GM11168 (cell line): ENCODE measurements at regions not wholly inside any gene's neighbourhood (a gene's known extent, or its start where the extent isn't known, plus 50 kb on each side); places are given as distances from the start of the nearest gene placed in this dataset.
"Not testable (repeated sequence)": the region's sequence is repeated elsewhere in the genome, so short reads cannot be mapped to it uniquely, and the experiment has no call there.

Experiments used
- in situ Hi-C: fragments of 300-500 bp; cut with MboI; formaldehyde crosslinking; loops from one replicate; pipeline ENCODE4 v1.12.0; 2022; ENCODE audit warnings: low sequenced_read_pairs; ENCODE audit not compliant: unreplicated experiment

DNA sequence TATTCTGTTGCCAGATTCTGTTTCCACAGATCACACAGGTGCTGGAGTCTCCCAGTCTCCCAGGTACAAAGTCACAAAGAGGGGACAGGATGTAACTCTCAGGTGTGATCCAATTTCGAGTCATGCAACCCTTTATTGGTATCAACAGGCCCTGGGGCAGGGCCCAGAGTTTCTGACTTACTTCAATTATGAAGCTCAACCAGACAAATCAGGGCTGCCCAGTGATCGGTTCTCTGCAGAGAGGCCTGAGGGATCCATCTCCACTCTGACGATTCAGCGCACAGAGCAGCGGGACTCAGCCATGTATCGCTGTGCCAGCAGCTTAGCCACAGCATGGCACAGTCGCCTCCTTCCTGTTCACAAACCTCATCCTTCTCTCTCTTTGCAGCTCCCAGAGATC lies 237.5 kb upstream of the PRSS1 start:
- in situ Hi-C loops: no loop called here

DNA sequence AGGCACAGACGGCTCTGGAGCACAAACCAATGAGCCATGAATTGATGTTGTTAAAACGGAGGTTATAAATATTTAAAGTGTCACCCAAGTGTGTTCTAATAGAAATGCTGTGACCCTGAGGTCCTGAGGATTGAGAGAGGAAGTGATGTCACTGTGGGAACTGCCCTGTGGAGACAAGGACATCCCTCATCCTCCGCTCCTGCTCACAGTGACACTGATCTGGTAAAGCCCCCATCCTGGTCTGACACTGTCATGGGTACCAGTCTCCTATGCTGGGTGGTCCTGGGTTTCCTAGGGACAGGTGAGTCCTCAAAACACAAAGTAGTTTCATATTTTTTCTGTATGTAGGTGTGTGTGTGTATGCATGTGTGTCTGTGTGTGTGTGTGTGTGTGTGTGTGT lies 237.9 kb upstream of the PRSS1 start:
- in situ Hi-C loops: no loop called here

DNA sequence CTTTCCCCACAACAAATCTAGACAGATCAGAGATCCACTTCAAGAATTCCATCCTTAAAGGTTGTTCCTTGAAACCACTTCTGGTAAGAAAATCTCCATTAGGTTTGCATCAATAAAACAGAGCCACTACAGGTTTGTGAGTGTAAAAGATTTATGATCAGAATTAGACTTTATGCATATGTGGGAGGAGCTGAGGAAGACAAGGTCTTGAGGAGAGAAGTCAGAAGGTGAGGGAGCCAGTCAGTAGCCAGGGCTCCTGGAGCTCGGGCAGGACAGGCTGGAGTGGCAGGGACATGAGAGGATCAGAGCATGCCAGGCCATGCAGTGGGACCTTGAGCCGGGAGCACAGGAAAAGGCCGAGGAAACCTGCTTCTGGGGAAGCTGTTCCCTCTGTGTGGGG lies 240.0 kb upstream of the PRSS1 start:
- in situ Hi-C loops: not testable (repeated sequence)

DNA sequence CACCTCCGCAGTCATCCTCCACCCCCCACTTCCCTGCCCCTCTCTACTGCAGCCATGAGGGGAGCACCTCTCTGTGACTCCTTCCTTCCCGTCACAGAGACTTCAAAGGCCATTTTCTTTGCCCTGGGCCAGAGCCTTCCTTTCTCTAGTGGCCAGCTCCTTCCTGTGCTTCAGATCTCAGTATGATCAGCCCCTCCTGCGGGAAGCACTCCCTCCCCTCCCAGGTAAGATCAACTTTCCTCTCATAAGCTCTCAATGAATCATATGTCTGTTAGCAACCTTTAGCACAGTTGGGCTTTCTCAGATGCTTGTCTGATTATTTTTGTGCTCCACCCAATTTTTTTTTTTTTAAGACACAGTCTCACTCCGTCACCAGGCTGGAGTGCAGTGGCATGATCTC lies 241.0 kb upstream of the PRSS1 start:
- in situ Hi-C loops: no loop called here

DNA sequence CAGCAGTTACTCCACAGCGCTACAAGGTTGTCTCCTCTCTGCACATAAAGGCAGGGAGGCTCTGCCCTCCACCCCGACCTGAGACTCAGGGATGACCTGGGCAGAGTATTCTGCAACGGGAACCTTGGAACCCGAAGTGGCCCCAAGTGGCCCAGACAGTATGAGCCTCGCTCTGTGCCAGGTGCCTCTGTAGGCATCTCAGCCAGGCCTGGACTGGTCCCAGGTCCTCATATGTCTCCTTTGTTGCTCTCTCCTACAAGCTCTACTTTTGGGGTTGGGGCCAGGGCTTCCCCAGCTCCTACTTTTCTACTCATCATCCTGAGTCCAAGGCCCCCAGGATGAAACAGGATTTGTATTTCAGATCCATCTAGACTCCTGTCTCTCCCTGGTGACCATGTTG lies 241.5 kb upstream of the PRSS1 start:
- in situ Hi-C loops: no loop called here

DNA sequence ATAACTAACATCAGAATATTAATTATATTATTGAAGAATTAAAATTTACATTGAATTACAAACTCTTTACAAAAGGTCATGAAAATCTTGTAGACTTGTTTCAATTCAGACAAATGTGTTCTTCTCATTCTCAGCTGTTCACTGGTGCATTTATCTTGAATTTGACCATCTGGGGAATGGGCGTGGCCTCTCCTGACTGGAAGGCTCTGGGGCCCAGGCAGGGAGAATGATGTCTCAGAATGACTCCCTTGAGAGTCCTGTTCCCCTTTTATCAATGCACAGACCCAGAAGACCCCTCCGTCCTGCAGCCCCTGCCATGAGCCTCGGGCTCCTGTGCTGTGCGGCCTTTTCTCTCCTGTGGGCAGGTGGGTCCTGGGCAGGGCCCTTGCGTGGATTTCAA lies 242.2 kb upstream of the PRSS1 start:
- in situ Hi-C loops: not testable (repeated sequence)

DNA sequence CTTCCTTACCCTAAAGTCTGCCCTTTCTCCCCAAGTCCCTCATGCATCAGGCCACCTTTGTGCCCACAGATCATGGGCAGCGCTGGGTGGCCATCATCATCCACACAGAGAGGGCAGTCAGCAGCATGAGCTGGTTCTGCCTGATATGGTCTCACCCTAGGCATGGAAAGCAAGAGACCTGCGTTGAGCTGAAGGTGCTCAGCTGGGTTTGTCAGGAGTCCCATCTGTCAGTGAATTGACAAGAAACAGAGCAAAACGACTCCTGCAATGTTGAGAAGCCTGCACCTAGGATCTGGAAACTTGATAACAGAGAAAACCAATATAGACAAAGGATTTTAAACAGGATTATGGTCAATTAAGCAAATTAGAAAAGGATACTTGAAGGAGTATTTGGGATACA lies 242.7 kb upstream of the PRSS1 start:
- in situ Hi-C loops: no loop called here

DNA sequence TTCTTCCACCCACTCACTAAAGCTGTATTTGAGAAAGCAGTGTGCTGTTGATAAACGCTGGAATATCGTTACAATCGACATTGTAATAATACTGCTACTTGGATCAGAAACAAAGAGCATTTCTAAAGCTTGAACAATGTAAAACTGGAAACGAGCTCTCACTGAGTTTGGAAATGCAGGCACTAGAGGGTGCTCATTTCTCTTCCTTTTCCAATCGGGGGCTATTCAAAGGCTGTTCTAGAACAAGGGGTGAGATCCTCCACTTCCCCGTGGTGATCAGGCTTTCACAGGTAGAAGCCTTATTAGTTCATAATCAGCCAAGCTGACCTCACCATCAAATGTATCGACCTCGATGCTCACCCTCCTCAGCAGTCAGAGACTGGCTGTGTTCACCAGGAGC lies 245.3 kb upstream of the PRSS1 start:
- in situ Hi-C loops: not testable (repeated sequence)

DNA sequence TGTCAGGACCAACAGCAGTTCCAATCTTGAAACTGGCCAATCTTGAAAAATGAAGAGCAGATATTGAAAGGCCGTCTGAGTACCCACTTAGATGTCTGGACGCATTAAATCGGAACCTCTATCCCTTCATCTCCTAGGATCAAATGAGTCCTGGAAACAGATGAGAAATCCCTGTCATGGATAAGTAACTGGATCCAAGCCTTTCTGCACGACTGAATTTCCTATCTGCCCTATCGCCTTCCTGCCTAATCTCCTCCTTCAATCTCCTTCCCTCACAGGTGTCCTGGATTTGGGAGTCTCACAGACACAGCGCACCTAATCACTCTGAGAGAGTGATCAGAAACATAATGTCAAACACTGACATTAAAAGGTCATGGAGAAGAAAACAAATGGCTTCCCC lies 245.2 kb upstream of the PRSS58 start:
- in situ Hi-C loops: no loop called here

DNA sequence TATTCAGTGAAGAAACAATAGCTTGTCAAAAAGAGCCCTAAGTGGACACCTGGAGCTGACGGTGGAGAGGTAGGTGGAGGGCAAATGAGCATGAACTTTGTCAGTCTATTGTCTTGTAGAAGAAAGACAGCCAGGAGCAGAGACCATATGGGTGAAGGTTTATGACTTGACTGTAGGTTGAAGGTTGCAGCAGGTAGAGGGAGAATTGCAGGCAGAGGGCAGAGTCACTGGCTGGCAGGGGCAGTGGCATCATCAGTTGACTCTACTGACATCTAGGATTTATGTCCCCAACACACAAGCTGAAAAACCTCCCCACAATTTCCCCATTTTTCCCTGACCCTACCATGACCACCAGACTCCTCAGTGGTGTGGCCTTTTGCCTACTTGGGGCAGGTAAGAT lies 243.6 kb upstream of the PRSS58 start:
- in situ Hi-C loops: no loop called here

DNA sequence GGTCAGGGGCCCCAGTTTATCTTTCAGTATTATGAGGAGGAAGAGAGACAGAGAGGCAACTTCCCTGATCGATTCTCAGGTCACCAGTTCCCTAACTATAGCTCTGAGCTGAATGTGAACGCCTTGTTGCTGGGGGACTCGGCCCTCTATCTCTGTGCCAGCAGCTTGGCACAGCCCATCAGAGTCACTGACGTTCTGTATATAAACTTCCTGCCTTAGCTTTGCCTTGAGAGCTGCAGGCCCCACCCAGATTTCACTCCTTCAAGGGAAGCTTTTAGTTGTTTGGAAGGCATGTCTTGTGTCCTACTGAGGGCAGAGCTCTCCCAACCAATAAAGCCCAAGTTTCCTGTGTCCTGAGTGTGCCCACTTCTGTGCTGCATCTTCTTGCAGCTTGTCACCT lies 242.5 kb upstream of the PRSS58 start:
- in situ Hi-C loops: no loop called here

DNA sequence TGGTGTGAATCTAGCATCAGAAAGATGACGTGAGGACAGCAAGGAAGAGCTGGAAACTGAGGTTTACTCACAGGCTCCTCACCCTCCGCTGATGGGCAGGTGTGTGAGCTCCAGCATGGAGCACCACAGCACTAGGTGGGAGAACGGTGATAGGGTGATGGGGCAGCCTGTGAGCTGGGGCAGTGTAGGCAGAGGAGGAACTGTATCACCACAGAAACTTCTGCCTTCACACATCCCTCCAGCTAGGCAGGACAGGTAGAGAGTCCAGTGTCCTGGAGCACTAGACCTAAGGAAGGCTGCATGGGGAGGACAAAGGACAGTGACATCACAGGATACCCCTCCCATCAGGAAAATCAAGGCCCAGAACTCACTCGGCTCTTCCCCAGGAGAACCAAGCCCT lies 241.8 kb upstream of the PRSS58 start:
- in situ Hi-C loops: no loop called here

DNA sequence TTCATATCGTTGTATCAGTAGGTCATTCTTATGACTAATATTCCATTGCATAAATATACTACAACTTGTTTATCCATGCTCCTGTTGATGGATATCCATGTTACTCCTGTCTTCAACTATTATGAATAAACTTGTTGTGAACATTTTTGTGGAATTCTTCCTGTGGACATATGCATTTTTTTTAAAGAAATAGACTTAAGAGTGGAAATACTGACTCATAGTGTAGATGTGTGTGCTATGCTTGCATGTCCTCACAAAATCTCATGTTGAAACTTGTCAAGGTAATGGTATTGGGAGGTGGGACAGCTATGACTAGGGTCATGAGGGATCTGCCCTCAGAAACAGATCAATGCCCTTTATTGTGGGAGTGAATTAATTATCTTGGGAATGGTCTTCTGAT lies 240.5 kb upstream of the PRSS58 start:
- in situ Hi-C loops: no loop called here

DNA sequence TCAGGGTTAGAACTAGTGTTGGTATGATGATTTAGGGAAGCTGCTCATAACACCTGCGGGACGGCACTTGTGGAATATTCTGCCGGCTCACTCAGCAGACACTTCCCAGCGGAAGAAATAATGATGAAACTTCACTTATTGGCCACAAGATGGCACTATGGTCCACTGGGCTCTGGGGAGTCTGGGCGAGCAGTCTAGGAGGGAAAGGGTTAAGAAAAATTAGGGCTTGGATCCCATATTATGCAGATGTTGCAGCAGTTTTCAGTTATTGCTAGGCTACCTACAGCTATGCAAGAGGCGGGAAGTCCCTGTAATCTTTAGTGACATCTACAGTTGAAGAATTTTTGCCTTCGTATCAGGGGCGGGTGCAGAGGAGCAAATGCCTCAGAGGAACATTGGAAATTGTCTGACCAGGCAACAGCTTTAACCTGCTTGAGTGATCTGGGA lies 238.7 kb upstream of the PRSS58 start:
- in situ Hi-C loops: no loop called here

DNA sequence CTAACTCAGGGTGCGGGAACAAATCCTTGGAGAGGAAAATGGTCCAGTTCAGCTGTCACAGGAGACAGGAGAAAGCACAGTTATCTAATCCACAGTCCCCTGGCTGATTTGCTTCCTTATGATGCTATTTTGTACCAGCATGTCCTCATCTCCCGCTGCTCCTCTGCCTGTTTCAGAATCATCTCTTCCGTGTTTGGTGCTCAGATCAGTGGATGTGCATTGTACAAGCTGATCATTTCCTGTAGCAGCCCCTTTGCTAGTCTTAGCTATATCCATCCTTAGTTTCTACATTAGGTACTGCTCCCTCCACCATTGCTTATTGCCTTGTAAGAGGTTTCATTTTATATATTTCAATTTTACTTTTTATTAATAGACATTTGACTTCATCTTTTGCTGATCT lies 238.0 kb upstream of the PRSS58 start:
- in situ Hi-C loops: not testable (repeated sequence)

DNA sequence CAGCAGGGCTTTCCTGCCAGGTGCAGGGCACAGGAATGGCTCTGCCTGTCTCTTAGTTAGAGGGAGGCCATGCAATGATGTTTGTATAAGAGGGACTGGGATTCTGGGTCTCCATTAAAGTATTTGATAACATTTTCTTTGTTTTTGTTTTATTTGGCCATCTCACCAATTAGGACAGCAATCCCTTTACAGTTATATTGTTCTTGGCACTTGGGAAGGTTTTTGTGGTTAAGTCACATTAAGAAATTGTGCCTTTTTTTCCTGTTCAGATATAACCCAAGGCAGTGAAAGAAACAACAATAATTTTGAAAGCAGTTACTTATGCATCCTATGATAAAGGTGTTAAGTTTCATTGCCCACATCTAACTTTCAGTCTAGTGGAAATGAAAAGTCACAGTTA lies 237.4 kb upstream of the PRSS58 start:
- in situ Hi-C loops: not testable (repeated sequence)

DNA sequence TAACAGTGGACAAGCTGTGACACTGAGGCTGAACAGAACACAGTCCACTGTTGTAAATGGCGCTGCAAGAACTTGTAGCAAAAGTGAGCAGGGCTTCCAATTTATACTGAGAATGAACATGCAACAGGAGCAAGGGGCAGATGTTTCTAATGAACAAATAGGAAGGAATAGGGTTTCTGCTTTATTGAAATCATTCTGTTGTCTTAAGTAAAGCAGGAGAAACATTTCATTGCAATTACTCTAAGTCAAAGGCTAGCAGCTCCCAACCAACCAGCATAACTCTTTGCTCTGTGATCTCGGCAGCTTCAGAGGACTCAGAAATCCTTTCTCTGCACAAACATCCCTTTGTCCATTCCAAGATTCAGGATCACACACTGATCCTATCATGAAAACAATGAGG lies 236.2 kb upstream of the PRSS58 start:
- in situ Hi-C loops: no loop called here

DNA sequence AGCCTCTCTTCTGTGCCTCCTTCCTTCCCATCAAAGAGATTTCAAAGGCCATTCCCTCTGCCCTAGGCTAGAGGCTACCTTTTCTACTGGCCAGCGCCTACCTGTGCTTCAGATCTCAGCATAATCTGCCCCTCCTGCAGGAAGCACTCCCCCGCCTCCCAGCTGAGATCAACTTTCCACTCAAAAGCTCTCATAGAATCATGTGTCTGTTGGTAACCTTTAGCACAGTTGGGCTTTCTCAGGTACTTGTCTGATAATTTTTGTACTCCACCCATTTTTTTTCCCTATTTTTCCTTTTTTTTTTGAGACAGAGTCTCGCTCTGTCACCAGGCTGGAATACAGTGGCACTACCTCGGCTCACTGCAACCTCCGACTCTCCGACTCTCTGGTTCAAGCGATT lies 231.0 kb upstream of the PRSS58 start:
- in situ Hi-C loops: loop anchor here (5.0 kb wide), 1 partner anchor 37 kb away; no protein-coding TSS in a partner anchor

DNA sequence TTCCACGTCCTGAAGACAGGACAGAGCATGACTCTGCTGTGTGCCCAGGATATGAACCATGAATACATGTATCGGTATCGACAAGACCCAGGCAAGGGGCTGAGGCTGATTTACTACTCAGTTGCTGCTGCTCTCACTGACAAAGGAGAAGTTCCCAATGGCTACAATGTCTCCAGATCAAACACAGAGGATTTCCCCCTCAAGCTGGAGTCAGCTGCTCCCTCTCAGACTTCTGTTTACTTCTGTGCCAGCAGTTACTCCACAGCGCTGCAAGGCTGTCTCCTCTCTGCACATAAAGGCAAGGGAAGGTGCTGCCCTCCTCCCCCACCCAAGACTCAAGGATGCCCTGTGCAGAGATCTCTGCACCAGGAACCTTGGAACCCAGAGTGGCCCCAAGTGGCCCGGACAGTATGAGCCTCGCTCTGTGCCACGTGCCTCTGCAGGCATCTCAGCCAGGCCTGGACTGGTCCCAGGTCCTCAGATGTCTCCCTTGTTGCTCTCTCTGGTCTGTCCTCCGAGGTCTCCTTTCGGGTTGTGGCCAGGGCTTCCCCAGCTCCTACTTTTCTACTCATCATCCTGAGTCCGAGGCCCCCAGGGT lies 230.3 kb upstream of the PRSS58 start:
- in situ Hi-C loops: loop anchor here (5.0 kb wide), 1 partner anchor 36 kb away; no protein-coding TSS in a partner anchor

DNA sequence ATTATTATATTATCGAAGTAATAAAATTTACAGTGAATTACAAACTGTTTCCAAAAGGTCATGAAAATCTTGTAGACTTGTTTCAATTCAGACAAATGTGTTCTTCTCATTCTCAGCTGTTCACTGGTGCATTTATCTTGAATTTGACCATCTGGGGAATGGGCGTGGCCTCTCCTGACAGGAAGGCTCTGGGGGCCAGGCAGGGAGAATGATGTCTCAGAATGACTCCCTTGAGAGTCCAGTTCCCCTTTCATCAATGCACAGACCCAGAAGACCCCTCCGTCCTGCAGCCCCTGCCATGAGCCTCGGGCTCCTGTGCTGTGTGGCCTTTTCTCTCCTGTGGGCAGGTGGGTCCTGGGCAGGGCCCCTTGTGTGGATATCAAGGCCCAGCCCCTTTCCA lies 229.7 kb upstream of the PRSS58 start:
- in situ Hi-C loops: loop anchor here (5.0 kb wide), 1 partner anchor 35 kb away; no protein-coding TSS in a partner anchor

DNA sequence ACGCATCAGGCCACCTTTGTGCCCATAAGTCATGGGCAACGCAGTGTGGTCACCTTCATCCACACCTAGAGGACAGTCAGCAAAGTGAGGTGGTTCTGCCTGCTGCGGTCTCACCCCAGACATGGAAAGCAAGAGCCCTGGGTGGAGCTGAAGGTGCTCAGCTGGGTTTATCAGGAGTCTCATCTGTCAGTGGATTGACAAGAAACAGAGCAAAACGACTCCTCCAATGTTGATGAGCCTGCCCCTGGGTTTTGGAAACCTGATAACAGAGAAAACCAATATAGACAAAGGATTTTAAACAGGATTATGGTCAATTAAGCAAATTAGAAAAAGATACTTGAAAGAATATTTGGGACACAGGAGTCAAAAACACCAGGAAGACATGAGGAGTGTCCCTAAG lies 229.3 kb upstream of the PRSS58 start:
- in situ Hi-C loops: loop anchor here (5.0 kb wide), 1 partner anchor 35 kb away; no protein-coding TSS in a partner anchor

DNA sequence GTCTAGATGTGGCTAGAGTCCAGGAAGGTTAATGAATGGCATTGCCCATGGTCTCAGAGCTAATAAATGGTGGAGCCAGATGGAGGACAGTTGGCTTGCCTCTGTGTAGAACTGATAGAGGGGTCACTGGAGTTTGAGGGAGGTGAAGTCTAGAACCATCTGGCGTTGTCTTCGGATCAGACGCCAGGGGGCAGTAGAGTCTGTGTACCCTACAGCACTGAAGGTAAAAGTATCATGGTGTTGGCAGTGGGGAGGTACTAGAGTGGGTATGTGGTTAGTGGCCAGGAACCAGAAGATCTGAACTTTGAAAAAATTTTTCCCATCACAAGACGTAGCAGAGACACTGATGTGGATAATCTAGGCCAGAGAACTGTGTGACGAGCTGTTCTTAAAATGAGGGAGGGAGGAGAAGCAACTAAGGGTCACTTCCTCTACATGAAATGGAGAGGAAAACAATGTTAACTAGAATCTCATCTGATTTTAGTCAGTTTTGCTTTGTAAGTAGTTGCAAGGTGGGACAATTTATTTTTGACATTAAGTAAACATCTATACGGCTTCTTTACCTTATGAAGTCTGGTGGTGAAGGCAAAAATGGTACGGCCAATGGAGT lies 227.9 kb upstream of the PRSS58 start:
- in situ Hi-C loops: loop anchor here (5.0 kb wide), 1 partner anchor 33 kb away; no protein-coding TSS in a partner anchor
